HepG2 (cell line): ENCODE measurements at regions not wholly inside any gene's neighbourhood (a gene's known extent, or its start where the extent isn't known, plus 50 kb on each side); places are given as distances from the start of the nearest gene placed in this dataset.

Experiments
- ATAC-seq: fragments of 200-7000 bp; cut with Tn5 transposase; 3 replicates; pipeline ENCODE4 v1.9.1; 2020; ENCODE audit warnings: mild to moderate bottlenecking, moderate library complexity
- BruUV-seq: library from RNA; stranded (reverse); fragments of 400-500 nt; replicated peaks from 2 replicates; lab custom pipeline; 2021; lab: Mats Ljungman, UMichigan
- CTCF ChIA-PET: fragments of 300-600 bp; formaldehyde crosslinking; extraction: SDS; loops from one replicate; lab custom pipeline; 2021; ENCODE audit warnings: low total read pairs, inconsistent platforms, low intra/inter-chr PET ratio; lab: Yijun Ruan, JAX
- POLR2A ChIA-PET: fragments of 350-600 bp; sonication (Branson Sonifier 250); formaldehyde crosslinking; loops from one replicate; lab custom pipeline; 2020; ENCODE audit warnings: antibody characterized with exemption, inconsistent platforms; lab: Yijun Ruan, JAX
- DNase-seq: peaks from one replicate; pipeline ENCODE4 v3.0.0-alpha.2; 2015; ENCODE audit warnings: low spot score
- FAIRE-seq: peaks from 3 replicates; lab custom pipeline; 2011; peaks lifted over from hg19 to GRCh38; lab: Jason Lieb, UNC
- H2AFZ ChIP-seq: one replicate; pipeline ENCODE4 v1.6.1; 2011; ENCODE audit warnings: low read length, inconsistent platforms
- H3K27ac ChIP-seq: fragments of 300-600 bp; 3 replicates; pipeline ENCODE4 v1.8.0; 2011; ENCODE audit warnings: mixed run types, mild to moderate bottlenecking, mixed read lengths, low read length, inconsistent platforms; ENCODE audit not compliant: insufficient read depth; ENCODE audit errors: extremely low read length
- H3K27me3 ChIP-seq, 2 experiments: fragments of 200-600 bp in 1 of 2; 2 replicates in 1 of 2; 3 replicates in 1 of 2; pipeline versions ENCODE4 v1.6.0 to v1.8.0; 2011; ENCODE audit warnings: low read length in 2 of 2, mild to moderate bottlenecking in 2 of 2, moderate library complexity in 2 of 2, inconsistent platforms in 1 of 2; ENCODE audit not compliant: insufficient read depth in 2 of 2, control insufficient read depth in 1 of 2
- H3K36me3 ChIP-seq, 2 experiments: fragments of 200-600 bp in 1 of 2; replicated peaks in 1 of 2; 2 replicates in 1 of 2; 3 replicates in 1 of 2; pipeline versions ENCODE4 v1.5.1 to v1.8.0; 2011; ENCODE audit warnings: low read length in 2 of 2, inconsistent platforms in 1 of 2; ENCODE audit not compliant: insufficient read depth in 2 of 2, control insufficient read depth in 1 of 2
- H3K4me1 ChIP-seq: 2 replicates; pipeline ENCODE4 v1.5.1; 2012; ENCODE audit warnings: low read length, inconsistent platforms; ENCODE audit not compliant: insufficient read depth
- H3K4me2 ChIP-seq: 2 replicates; pipeline ENCODE4 v1.6.0; 2011; ENCODE audit warnings: low read depth, low read length, inconsistent platforms
- H3K4me3 ChIP-seq, 3 experiments: fragments of 200-600 bp in 1 of 3; sonication (generic), shearing (Covaris generic) in 1 of 3; replicated peaks in 1 of 3; 2 replicates each; pipeline ENCODE4 v1.5.1; 2011 to 2016; ENCODE audit warnings: low read length in 3 of 3, inconsistent platforms in 2 of 3, low read depth in 2 of 3, mild to moderate bottlenecking in 2 of 3, control low read depth in 1 of 3, mixed read lengths in 1 of 3; ENCODE audit not compliant: insufficient read depth in 1 of 3
- H3K79me2 ChIP-seq: one replicate; pipeline ENCODE4 v1.6.1; 2011; ENCODE audit warnings: low read length, inconsistent platforms; ENCODE audit not compliant: insufficient read depth
- H3K9ac ChIP-seq: 2 replicates; pipeline ENCODE4 v1.6.0; 2011; ENCODE audit warnings: mild to moderate bottlenecking, low read depth, low read length, inconsistent platforms; ENCODE audit not compliant: insufficient read depth
- H3K9me3 ChIP-seq: 2 replicates; pipeline ENCODE4 v1.5.1; 2012; ENCODE audit warnings: mild to moderate bottlenecking, low read length
- H4K20me1 ChIP-seq: 2 replicates; pipeline ENCODE4 v1.6.0; 2011; ENCODE audit warnings: inconsistent platforms, mild to moderate bottlenecking, low read length, moderate library complexity; ENCODE audit not compliant: insufficient read depth
- AHR ChIP-seq: IDR thresholded peaks from 2 replicates; pipeline ENCODE4 v1.6.1; 2018; ENCODE audit warnings: missing genetic modification reagents, missing compliant biosample characterization
- CEBPB ChIP-seq: IDR thresholded peaks from 2 replicates; pipeline ENCODE4 v1.6.1; 2011; ENCODE audit warnings: low read depth, low read length, improper control_type of control experiment, borderline replicate concordance
- CEBPG ChIP-seq: IDR thresholded peaks from 2 replicates; pipeline ENCODE4 v1.6.1; 2016
- FOXA1 ChIP-seq, 2 experiments: fragments of 450-650 bp in 1 of 2; sonication (generic) in 1 of 2; formaldehyde crosslinking in 1 of 2; IDR thresholded peaks; 2 replicates each; pipeline versions ENCODE4 v1.4.0 to v1.6.1; 2016 to 2020; ENCODE audit warnings: missing genetic modification reagents in 1 of 2
- FOXA3 ChIP-seq: IDR thresholded peaks from 2 replicates; pipeline ENCODE4 v1.6.1; 2016; ENCODE audit warnings: missing genetic modification reagents, missing compliant biosample characterization
- MAFG ChIP-seq: sonication (generic); formaldehyde crosslinking; IDR thresholded peaks from 2 replicates; pipeline ENCODE4 v1.5.1; 2020; ENCODE audit warnings: mild to moderate bottlenecking, missing genetic modification reagents
- MBNL3 ChIP-seq: fragments of 250-450 bp; sonication (Bioruptor Pico); conservative IDR thresholded peaks from 2 replicates; pipeline ENCODE4 v1.8.0; 2022; ENCODE audit warnings: mild to moderate bottlenecking, inconsistent platforms
- NFATC3 ChIP-seq: sonication (generic); formaldehyde crosslinking; IDR thresholded peaks from 2 replicates; pipeline ENCODE4 v1.5.1; 2020; ENCODE audit warnings: mild to moderate bottlenecking, missing genetic modification reagents
- YEATS2 ChIP-seq: sonication (generic); formaldehyde crosslinking; IDR thresholded peaks from 2 replicates; pipeline ENCODE4 v1.4.0; 2020; ENCODE audit warnings: missing genetic modification reagents, borderline replicate concordance
- WGBS: methylation state at CpG from one replicate; pipeline ENCODE4 v1.1.6; 2017; ENCODE audit warnings: low lambda C conversion rate; 5-methylcytosine and 5-hydroxymethylcytosine counted together
- in situ Hi-C: cut with HindIII; loops from 2 replicates; pipeline ENCODE4 v1.10.0; 2017; ENCODE audit warnings: low pct_unique_long_range_greater_than_20kb; ENCODE audit not compliant: extremely low pct_ligation_motif_present
- intact Hi-C: fragments of 100-400 bp; cut with micrococcal nuclease; formaldehyde crosslinking; loops from one replicate; pipeline ENCODE4 v1.10.0; 2022; ENCODE audit not compliant: unreplicated experiment
- TF ChIP-seq, protein P1 (sequence below): IDR thresholded peaks from 2 replicates; pipeline ENCODE4 v1.6.1; 2016; ENCODE audit warnings: low read depth, missing genetic modification reagents, missing compliant biosample characterization
- TF ChIP-seq, protein P2 (sequence below): conservative IDR thresholded peaks from 2 replicates; pipeline ENCODE4 v1.6.1; 2018; ENCODE audit warnings: missing genetic modification reagents

DNA sequence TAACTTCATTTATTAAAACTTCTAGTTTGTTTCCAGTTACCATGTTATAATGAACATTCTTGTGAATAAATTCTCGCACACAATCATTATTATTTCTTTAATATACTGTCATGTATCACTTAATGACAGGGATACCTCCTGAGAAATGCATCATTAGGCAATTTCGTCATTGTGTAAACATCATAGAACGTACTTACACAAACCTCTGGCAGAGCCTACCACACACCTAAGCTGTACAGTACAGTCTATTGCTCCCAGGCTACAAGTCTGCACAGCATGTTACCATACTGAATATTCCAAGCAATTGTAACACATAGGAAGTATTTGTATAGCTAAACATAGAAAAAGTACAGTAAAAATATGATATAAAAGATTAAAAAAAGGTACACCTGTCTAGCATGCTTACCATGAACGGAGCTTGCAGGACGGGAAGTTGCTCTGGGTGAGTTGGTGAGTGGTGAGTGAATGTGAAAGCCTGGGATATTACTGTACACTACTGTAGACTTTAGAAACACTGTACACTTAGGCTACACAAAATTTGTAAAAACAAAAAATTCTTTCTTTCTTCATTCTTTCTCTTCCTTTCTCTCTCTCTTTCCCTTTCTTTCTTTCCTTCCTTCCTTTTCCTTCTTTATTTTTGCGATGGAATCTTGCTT, 268.2 kb upstream of the SOX4 start:
- H3K79me2 ChIP-seq, result no peaks in the 10 kb centered on the region
- H3K27ac ChIP-seq, result no peak overlapping the region
- H3K27me3 ChIP-seq, result peaks cover 0 to 5% of the 10 kb centered on the region in 2 experiments; a peak in 3 of 5 replicates
- no TSS peak for BruUV-seq
- H2AFZ ChIP-seq, result no peak overlapping the region
- intact Hi-C loops, result no loop called here
- FAIRE-seq (no peak), DNase-seq (no peak), ATAC-seq (peak; percentile 69; the same call in 2 of the 3 replicates)
- no peaks in the 10 kb centered on the region for H4K20me1 ChIP-seq
- CTCF ChIA-PET, result no interaction called here
- no peak overlapping the region for H3K9ac ChIP-seq
- TF ChIP-seq CEBPB (peak; percentile 67; the same call in 1 of the 2 replicates), FOXA1 (IDR thresholded peaks at IDR 0.05) (no peak), FOXA1 (CRISPR knock-in tag; IDR thresholded peaks at IDR 0.05) (peak; percentile 59), NFATC3 (CRISPR knock-in tag) (no peak), MBNL3 (CRISPR knock-in tag) (no peak), FOXA3 (CRISPR knock-in tag) (peak; percentile 74), CEBPG (CRISPR knock-in tag) (0 out of 2 replicates have a peak, but pooled peaks have one; percentile 7), YEATS2 (CRISPR knock-in tag) (no peak), AHR (CRISPR knock-in tag) (no peak), MAFG (no peak)
- TF ChIP-seq, protein P1, sequence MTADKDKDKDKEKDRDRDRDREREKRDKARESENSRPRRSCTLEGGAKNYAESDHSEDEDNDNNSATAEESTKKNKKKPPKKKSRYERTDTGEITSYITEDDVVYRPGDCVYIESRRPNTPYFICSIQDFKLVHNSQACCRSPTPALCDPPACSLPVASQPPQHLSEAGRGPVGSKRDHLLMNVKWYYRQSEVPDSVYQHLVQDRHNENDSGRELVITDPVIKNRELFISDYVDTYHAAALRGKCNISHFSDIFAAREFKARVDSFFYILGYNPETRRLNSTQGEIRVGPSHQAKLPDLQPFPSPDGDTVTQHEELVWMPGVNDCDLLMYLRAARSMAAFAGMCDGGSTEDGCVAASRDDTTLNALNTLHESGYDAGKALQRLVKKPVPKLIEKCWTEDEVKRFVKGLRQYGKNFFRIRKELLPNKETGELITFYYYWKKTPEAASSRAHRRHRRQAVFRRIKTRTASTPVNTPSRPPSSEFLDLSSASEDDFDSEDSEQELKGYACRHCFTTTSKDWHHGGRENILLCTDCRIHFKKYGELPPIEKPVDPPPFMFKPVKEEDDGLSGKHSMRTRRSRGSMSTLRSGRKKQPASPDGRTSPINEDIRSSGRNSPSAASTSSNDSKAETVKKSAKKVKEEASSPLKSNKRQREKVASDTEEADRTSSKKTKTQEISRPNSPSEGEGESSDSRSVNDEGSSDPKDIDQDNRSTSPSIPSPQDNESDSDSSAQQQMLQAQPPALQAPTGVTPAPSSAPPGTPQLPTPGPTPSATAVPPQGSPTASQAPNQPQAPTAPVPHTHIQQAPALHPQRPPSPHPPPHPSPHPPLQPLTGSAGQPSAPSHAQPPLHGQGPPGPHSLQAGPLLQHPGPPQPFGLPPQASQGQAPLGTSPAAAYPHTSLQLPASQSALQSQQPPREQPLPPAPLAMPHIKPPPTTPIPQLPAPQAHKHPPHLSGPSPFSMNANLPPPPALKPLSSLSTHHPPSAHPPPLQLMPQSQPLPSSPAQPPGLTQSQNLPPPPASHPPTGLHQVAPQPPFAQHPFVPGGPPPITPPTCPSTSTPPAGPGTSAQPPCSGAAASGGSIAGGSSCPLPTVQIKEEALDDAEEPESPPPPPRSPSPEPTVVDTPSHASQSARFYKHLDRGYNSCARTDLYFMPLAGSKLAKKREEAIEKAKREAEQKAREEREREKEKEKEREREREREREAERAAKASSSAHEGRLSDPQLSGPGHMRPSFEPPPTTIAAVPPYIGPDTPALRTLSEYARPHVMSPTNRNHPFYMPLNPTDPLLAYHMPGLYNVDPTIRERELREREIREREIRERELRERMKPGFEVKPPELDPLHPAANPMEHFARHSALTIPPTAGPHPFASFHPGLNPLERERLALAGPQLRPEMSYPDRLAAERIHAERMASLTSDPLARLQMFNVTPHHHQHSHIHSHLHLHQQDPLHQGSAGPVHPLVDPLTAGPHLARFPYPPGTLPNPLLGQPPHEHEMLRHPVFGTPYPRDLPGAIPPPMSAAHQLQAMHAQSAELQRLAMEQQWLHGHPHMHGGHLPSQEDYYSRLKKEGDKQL (CRISPR knock-in tag), result no peak
- TF ChIP-seq, protein P2, sequence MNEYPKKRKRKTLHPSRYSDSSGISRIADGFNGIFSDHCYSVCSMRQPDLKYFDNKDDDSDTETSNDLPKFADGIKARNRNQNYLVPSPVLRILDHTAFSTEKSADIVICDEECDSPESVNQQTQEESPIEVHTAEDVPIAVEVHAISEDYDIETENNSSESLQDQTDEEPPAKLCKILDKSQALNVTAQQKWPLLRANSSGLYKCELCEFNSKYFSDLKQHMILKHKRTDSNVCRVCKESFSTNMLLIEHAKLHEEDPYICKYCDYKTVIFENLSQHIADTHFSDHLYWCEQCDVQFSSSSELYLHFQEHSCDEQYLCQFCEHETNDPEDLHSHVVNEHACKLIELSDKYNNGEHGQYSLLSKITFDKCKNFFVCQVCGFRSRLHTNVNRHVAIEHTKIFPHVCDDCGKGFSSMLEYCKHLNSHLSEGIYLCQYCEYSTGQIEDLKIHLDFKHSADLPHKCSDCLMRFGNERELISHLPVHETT, result no peak
- H3K4me2 ChIP-seq, result no peak overlapping the region
- no peaks in the 10 kb centered on the region for H3K4me1 ChIP-seq
- WGBS, result 37% methylated on average over 6 of the region's 6 CpGs
- POLR2A ChIA-PET, result no interaction called here
- no peaks in the 10 kb centered on the region for H3K9me3 ChIP-seq
- H3K4me3 ChIP-seq, result no peak overlapping the region
- no peaks in the 10 kb centered on the region for H3K36me3 ChIP-seq
- in situ Hi-C loops, result no loop called here
